ENCODE measurements at regions not wholly inside any gene's neighbourhood (a gene's known extent, or its start where the extent isn't known, plus 50 kb on each side); places are given as distances from the start of the nearest gene placed in this dataset.

DNA sequence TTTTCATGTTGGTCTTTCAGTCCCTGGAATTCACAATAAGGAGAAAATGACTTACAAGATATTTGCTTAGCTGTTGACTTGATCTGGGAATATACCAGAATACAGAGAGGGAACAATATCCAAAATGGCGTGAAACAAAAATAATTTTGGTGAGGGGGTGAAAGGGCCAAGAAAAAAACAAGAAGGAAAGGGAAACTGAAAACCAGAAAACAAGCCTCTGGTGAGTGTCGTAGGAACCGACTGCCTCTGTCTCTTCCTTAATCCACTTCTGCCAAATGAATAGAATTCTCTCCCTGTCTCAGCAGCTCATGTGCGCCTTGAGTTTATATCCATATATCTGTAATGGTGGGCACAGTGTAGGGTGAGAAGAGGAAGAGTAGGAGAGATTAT is 367.6 kb downstream of the ETS1 start:
- no peak for DNase-seq (ENCODE audit: low read depth)
- TF ChIP-seq CTCF (conservative IDR thresholded peaks at IDR 0.05; ENCODE audit: low read length): no peak
- no peak overlapping the region for H3K4me3 ChIP-seq (ENCODE audit: low read length)

- DNase-seq (ENCODE audit: low read depth): no peak
- no peak for TF ChIP-seq CTCF (conservative IDR thresholded peaks at IDR 0.05; ENCODE audit: low read length)
- H3K4me3 ChIP-seq (ENCODE audit: low read length): no peak overlapping the region
Observed at GRCh38 chr11:128216198-128216597, 371.2 kb downstream of the ETS1 start.

DNA sequence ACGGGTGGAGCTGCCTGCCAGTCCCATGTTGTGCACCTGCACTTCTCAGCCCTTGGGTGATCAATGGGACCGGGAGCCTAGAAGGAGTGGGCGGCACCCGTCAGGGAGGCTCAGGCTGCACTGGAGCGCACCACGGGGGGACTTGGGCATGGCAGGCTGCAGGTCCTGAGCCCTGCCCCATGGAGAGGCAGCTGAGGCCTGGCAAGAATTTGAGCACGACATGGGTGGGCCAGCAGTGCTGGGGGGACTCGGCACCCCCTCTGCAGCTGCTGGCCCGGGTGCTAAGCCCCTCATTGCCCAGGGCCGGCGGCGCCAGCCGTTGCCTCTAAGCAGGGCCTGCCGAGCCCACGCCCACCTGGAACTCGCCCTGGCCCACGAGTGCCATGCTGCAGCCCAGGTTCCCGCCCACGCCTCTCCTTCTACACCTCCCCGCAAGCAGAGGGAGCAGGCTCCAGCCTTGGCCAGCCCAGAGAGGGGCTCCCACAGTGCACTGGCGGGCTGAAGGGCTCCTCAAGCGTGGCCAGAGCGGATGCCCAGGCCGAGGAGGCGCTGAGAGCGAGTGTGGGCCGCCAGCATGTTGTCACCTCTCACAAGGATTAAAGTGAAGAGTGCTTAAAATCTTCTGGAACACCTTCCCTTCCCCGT is 372.0 kb downstream of the ETS1 start:
- no peak for TF ChIP-seq CTCF (conservative IDR thresholded peaks at IDR 0.05; ENCODE audit: low read length)
- DNase-seq (ENCODE audit: low read depth): no peak
- no peak overlapping the region for H3K4me3 ChIP-seq (ENCODE audit: low read length)

GRCh38 chr11:128214263-128214662 is 373.1 kb downstream of the ETS1 start:
- no peak for DNase-seq (ENCODE audit: low read depth)
- no peak overlapping the region for H3K4me3 ChIP-seq (ENCODE audit: low read length)
- TF ChIP-seq CTCF (conservative IDR thresholded peaks at IDR 0.05; ENCODE audit: low read length): no peak

GRCh38 chr11:128213461-128213860 is 373.9 kb downstream of the ETS1 start:
- DNase-seq (ENCODE audit: low read depth): no peak
- no peak for TF ChIP-seq CTCF (conservative IDR thresholded peaks at IDR 0.05; ENCODE audit: low read length)
- no peak overlapping the region for H3K4me3 ChIP-seq (ENCODE audit: low read length)

GRCh38 chr11:128212324-128212723 is 375.0 kb downstream of the ETS1 start:
- no peak for TF ChIP-seq CTCF (conservative IDR thresholded peaks at IDR 0.05; ENCODE audit: low read length)
- DNase-seq (ENCODE audit: low read depth): no peak
- no peak overlapping the region for H3K4me3 ChIP-seq (ENCODE audit: low read length)

DNA sequence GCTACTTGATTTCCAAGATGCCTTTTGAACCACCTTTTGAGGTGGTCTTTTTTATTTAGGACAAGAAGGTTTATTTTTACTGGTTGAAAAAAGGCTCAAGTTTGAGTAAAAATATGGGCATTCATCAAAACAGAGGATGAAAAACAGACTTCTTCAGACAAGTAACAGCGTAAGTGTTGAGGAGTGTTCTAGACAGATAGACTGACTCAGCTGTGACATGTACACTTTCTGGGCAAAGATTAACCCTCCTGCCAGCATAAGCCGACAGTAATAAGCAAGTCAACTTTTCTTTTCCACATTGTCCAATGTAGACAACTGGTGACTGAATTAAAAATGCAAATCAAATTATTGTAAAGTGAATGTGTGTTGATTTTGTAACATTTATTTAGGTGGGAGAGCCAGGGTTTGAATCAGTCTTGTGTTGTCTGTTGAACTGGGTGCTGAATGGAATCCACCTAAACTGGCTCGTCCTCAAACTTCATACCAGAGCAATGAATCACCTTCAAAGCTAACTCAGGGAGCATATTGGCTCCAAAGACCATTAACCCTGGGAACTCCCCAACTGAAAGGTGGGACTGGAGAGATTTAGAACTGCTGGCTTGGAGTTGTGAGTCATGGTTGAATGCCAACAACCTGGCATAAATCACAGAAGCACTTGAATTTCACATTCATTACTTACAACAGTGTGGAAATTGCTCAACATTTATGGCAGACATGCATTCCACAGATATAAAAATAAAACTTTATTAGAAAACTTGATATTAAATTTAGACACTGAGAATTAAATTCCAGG is 377.0 kb downstream of the ETS1 start:
- peak; percentile 98 for DNase-seq (ENCODE audit: low read depth)

More for the DNA sequence above, 377.0 kb downstream of the ETS1 start:
- no peak overlapping the region for H3K4me3 ChIP-seq (ENCODE audit: low read length)
- TF ChIP-seq CTCF (conservative IDR thresholded peaks at IDR 0.05; ENCODE audit: low read length): no peak
